ENCODE measurements at regions not wholly inside any gene's neighbourhood (a gene's known extent, or its start where the extent isn't known, plus 50 kb on each side); places are given as distances from the start of the nearest gene placed in this dataset.

DNA sequence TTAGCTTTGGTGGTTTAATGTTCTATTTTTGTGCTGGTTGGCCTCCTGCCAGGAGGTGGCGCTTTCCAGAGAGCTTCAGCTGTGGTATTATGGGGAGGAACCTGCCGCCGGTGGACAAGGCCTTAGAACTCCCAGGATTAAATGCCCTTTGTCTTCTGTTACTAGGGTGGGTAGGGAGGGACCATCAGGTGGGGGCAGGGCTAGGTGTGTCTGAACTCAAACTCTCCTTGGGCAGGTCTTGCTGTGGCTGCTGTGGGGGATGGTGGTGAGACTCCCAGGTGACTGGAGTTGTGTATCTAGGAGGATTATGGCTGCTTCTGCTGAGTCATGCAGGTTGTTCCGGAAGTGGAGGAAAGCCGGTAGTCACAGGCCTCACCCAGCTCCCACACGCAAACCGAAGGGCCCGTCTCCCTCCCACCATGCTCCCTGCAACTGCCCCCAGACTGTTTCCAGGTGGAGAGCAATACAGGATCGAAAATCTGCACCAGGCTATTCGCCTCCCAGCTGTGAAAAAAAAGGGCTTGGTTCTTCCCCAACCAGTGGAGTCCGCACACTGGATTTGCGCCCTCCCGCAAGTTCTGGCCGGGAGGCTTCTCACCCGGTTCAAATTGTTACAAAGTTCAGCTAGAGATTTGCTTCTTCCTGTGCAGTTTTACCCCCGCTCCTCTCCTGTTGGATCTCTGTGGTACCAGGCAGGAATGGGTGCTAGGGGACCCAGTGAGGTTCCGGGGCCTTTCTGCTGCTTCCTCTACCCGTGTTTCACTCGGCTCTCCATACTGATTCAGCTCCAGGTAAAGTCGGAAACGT lies 220.5 kb downstream of the CENPF start:
- no peak for DNase-seq

- DNase-seq = no peak
Measured at GRCh38 chr1:214824763-214825162, 221.8 kb downstream of the CENPF start.

GRCh38 chr1:214826619-214827018 lies 223.6 kb downstream of the CENPF start:
- DNase-seq = no peak

- no peak for DNase-seq
Measured at GRCh38 chr1:214827883-214828282, 224.9 kb downstream of the CENPF start.

DNA sequence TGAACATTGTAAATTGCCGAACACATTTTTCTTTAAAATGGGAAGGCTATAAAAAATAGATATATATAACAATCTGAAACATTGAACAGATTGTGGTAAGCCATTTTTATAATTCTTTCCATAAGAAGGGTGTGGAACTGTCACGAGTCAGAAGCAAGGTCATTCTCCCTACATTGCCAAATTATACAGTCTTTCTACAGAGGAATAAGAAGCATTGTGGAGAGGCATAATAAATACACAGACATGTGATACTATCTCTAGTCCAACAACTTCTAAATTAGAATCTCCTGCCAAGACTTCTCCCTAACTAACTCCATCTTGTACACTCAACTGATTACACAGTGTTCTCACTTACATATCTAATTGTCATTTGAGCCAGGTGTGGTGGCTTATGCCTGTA lies 227.9 kb downstream of the CENPF start:
- DNase-seq = no peak

DNA sequence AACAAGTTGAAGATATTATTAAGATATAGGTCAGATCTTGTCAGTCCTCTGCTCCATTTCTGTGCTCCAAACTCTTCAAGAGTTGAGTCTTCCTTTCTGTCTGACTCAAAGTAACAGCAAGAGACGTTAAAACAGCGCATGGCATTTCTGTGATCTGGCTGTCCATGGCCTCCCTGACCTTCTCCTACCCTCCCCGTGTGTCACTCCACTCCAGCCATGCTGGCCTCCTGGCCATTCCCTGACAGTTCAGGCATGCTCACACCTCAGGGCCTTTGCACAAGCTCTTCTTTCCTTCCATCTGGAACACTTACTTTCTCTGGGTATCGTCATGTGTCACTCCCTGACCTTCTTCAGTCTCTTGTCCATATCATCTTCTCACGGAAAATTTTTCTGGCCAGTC lies 229.0 kb downstream of the CENPF start:
- no peak for DNase-seq

DNA sequence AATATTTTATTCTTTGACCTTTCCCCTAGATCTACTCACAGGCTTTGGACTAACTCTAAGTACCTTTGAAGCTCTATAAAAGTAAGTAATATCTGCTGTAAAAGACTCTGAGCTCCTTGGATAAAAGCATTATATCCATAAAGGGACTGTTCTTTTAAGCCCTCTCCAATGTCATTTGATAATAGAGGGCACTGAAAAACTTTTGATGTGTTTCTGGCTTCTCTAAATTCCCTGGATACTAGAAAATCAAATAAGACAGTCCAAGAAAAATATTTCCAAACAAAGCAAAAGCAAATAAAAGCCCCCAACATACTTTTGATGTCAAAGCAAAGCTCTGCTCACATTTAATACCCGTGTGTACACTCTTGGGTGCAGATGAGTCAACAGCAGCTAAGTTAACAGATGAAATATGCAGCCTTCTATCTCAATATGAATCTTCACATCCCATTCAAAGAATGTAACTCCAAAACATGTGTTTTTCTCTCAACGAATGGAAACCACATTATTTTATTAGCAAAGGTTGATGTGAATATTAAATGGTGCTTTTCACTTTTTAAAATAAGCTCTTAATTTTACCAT lies 230.3 kb downstream of the CENPF start:
- no peak for DNase-seq

DNA sequence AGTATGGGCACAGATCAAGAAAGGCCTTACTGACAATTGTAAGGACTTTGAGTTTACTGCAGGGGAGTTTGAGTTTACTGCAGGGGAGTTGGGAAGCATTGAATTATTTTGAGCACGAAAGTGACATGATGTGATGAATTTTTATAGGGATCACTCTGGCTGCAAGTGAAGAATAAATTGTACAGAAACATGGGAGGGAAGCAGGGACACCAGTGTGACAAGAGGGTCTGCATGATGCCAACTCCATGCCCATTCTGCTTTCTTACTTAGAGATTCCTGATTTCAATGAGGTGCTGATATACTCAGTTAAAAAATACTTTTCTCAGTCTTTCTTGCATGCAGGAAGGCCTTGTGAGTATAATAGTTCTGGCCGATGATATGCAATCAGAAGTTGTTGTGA lies 234.4 kb downstream of the CENPF start:
- DNase-seq = no peak

DNA sequence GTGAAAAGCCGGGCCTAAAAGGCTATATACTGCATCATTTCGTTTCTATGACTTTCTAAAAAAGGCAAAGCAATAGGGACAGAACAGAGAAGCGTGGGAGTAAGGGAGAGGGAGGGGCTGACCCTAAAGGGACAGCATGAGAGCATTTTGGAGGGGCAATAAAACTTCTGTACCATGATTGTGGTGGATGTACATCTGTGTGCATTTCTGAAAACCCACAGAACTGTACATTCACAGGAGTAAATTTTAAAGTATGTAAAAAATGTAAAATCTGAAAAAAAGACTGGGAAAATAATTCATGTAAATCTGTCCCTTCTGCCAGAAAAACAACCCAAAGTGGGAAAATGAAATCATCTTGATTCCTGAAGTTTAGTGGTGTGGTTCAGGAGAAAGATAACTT lies 235.4 kb downstream of the CENPF start:
- DNase-seq = no peak

DNA sequence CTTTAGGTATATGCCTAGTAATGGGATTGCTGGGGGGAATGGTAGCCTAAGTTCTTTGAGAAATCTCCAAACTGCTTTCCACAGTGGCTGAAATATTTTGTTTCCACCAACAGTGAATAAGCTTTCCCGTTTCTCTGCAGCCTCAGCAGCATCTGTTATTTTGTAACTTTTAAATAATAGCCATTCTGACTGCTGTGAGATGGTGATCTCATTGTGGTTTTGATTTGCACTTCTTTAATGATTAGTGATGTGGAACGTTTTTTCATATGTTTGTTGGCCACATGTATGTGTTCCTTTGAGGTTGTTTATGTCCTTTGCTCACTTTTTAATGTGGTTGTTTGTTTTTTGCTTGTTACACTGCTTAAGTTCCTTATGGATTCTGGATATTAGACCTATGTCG lies 237.4 kb downstream of the CENPF start:
- DNase-seq = no peak

GRCh38 chr1:214842856-214843255 lies 239.7 kb upstream of the KCNK2 start:
- DNase-seq = no peak

- no peak for DNase-seq
Measured at GRCh38 chr1:214843281-214843680, 239.3 kb upstream of the KCNK2 start.

- no peak for DNase-seq
Measured at GRCh38 chr1:214844319-214844718, 238.2 kb upstream of the KCNK2 start.

DNA sequence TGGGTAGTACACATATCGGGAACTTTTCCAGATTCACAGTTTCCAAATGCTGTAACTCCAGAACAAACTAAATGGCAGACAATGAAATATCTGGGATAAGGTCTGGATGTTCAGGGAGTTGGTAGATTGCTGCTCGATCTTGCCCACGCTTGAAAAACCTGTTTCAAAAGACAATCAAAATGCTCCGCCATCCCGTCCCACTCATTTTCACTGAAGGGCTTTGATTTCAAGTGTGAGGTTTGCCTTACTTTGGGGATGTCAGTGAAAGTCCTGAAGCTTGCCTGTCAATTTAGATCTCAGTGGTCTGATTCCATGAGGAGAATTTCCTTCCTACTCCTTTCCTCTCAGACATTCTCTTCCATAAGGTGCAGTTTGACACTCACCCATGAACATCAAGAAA lies 236.3 kb upstream of the KCNK2 start:
- no peak for DNase-seq

GRCh38 chr1:214847071-214847810 lies 235.3 kb upstream of the KCNK2 start:
- DNase-seq = no peak

DNA sequence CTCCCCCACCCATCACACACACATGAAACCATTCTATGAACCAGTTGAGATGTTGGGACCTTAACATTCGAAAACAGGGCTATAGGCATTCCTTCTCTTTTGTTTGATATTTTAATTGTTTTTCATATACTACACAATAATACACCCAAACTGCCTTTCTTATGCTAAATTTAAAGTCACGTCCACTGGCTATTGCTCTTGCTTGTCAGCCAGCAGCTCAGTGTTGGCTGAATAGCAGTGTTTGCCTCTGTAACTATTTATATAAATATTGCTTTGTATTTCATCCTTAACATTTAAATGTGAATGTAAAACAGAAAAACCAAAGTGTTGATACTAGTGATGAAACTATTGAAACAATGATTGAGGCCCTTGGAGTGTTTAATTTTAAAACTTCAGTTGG lies 234.4 kb upstream of the KCNK2 start:
- DNase-seq = no peak

- DNase-seq = no peak
Measured at GRCh38 chr1:214850432-214851050, 232.0 kb upstream of the KCNK2 start.

DNA sequence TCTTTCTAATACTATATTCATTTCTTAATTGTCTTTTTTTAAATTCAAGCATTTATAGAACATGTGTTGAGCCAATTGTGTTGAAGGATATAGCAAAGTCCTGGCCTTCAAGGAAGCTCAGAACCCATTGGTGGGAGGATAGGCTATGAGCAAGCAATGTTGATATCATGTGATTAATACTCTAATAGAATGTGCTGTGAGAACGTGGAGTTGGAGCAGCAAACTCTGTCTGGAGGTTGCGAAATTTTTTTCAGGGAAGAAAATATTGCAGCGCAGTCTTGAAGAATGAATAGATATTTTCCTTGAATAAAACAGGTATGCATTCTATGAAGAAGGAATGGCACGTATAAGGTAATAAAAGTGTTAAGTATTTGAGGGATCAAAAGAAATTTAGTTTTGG lies 229.2 kb upstream of the KCNK2 start:
- DNase-seq = no peak

DNA sequence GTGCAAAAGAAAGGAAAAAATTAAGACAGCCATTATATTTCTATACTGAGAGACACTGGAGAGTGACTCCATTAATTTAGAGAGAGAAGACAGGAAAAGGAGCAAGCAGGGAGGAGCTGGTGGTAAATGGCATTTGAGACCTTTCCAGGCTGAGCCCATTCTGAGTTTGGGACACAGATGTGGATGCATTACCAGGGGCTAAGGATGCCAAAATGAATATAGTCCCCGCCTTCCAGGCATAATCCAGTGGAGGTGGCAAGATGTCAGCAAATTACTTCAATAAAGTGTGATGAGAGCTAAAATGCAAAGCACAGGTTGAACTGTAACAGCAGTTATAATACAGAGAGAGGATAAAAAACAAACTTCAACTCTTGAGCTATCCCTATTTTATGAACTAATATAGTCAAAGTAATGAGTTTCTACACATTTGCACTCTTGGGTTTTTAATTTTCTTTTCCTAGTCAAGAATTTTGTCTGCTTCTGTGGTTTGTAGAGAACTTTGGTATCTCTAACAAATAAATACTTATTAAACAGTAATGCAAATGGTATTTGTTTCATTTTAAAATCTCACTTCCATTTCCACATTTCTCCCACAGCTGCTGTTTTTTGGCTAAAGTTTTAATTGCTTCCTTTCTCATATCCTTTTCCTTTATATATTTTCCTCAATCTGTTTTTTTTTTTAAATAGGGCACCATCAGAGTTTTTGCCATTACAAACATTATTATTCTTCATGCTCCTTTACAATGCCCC lies 228.2 kb upstream of the KCNK2 start:
- no peak for DNase-seq

DNA sequence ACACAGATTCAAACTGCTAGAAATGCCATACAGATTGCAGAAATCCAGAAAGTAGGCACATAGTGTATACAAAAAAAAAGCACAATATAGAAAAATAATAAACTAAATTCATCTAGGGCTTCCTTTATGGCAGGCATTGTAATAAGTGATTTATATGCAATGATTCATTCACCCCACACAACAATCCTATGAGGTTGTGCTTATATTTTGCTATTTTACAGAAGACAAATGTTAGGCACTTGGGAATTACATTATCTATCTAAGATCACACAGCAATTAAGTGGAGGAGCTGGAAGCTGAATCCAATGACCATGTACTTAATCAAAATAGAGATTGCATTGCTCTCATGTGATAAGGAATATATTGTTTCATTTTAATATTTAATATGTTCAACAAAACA lies 225.7 kb upstream of the KCNK2 start:
- DNase-seq = no peak

GRCh38 chr1:214857716-214858115 lies 224.8 kb upstream of the KCNK2 start:
- no peak for DNase-seq

DNA sequence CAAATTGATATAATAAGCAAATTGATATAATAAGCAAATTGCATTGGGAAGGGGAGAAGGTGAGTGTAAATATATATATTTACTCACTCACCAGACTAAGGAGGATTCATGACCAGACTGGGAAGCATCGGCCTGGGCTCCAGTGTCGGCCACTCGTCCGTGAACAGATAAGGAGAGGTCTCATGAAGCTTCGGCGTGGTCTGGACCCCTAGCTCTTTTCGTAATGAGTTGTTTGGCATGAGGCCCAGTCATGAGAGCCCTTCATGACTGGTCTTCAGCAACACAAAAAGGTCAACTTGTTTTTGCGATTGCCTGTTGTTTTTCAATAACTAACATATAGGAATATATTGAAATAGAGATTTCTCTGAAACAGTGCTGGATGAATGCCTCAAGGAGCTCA lies 222.9 kb upstream of the KCNK2 start:
- no peak for DNase-seq

- DNase-seq = no peak
Measured at GRCh38 chr1:214861615-214862014, 220.9 kb upstream of the KCNK2 start.
